Caco-2 (cell line): ENCODE measurements at regions not wholly inside any gene's neighbourhood (a gene's known extent, or its start where the extent isn't known, plus 50 kb on each side); places are given as distances from the start of the nearest gene placed in this dataset.

ENCODE experiments used
- BruUV-seq: library from RNA; stranded (reverse); fragments of 400-500 nt; replicated peaks from 2 replicates; lab custom pipeline; 2021; lab: Mats Ljungman, UMichigan
- CTCF ChIA-PET: fragments of 300-600 bp; sonication (Branson Sonifier 250); formaldehyde crosslinking; loops from one replicate; lab custom pipeline; 2022; ENCODE audit warnings: antibody characterized with exemption; lab: Charles Lee
- POLR2A ChIA-PET: fragments of 300-600 bp; sonication (Branson Sonifier 250); formaldehyde crosslinking; loops from one replicate; lab custom pipeline; 2022; ENCODE audit warnings: antibody characterized with exemption; lab: Charles Lee
- DNase-seq, 2 experiments: peaks; one replicate each; pipeline versions ENCODE4 v3.0.0 to v3.0.0-alpha.2; 2020 to 2022
- H3K27me3 ChIP-seq: replicated peaks from 2 replicates; pipeline ENCODE4 v1.6.0; 2011; ENCODE audit warnings: low read length; ENCODE audit not compliant: control insufficient read depth, insufficient read depth
- H3K36me3 ChIP-seq: 2 replicates; pipeline ENCODE4 v1.5.1; 2011; ENCODE audit warnings: low read length; ENCODE audit not compliant: control insufficient read depth, insufficient read depth
- H3K4me1 ChIP-seq: fragments of 250-450 bp; sonication (Bioruptor Pico); 2 replicates; pipeline ENCODE4 v1.5.1; 2020; ENCODE audit warnings: mild to moderate bottlenecking
- H3K4me3 ChIP-seq: 2 replicates; pipeline ENCODE4 v1.5.1; 2011; ENCODE audit warnings: low read depth, mild to moderate bottlenecking, control low read depth, low read length
- H3K9me3 ChIP-seq: fragments of 250-450 bp; sonication (Bioruptor Pico); 2 replicates; pipeline ENCODE4 v1.5.1; 2020; ENCODE audit warnings: mild to moderate bottlenecking, moderate library complexity
- H3K27ac Mint-ChIP-seq: one replicate; pipeline ENCODE4 v1.8.0; 2022; ENCODE audit warnings: mixed read lengths; ENCODE audit not compliant: unreplicated experiment
- H3K27me3 Mint-ChIP-seq: one replicate; pipeline ENCODE4 v1.8.0; 2022; ENCODE audit warnings: mixed read lengths; ENCODE audit not compliant: insufficient read depth, unreplicated experiment
- H3K36me3 Mint-ChIP-seq: one replicate; pipeline ENCODE4 v1.8.0; 2022; ENCODE audit warnings: mild to moderate bottlenecking, mixed read lengths; ENCODE audit not compliant: insufficient read depth, unreplicated experiment
- H3K4me1 Mint-ChIP-seq: one replicate; pipeline ENCODE4 v1.8.0; 2022; ENCODE audit warnings: low read depth, mixed read lengths; ENCODE audit not compliant: unreplicated experiment
- H3K4me3 Mint-ChIP-seq: one replicate; pipeline ENCODE4 v1.8.0; 2022; ENCODE audit warnings: mild to moderate bottlenecking, moderate library complexity, mixed read lengths; ENCODE audit not compliant: unreplicated experiment
- H3K9me3 Mint-ChIP-seq: one replicate; pipeline ENCODE4 v1.8.0; 2022; ENCODE audit warnings: mixed read lengths; ENCODE audit not compliant: unreplicated experiment
- intact Hi-C: fragments of 100-400 bp; cut with micrococcal nuclease; formaldehyde crosslinking; loops from one replicate; pipeline ENCODE4 v1.10.0; 2022; ENCODE audit not compliant: unreplicated experiment
- TF ChIP-seq, protein P1 (sequence below), 2 experiments: fragments of 200-600 bp in 1 of 2; IDR thresholded peaks; 1 replicate in 1 of 2; 2 replicates in 1 of 2; pipeline versions ENCODE4 v1.5.1 to v1.8.0; 2011 to 2022; ENCODE audit warnings: antibody characterized with exemption in 1 of 2, control low read depth in 1 of 2, inconsistent platforms in 1 of 2, low read depth in 1 of 2, low read length in 1 of 2, mild to moderate bottlenecking in 1 of 2, moderate library complexity in 1 of 2; ENCODE audit not compliant: insufficient read depth in 1 of 2, severe bottlenecking in 1 of 2, unreplicated experiment in 1 of 2

DNA sequence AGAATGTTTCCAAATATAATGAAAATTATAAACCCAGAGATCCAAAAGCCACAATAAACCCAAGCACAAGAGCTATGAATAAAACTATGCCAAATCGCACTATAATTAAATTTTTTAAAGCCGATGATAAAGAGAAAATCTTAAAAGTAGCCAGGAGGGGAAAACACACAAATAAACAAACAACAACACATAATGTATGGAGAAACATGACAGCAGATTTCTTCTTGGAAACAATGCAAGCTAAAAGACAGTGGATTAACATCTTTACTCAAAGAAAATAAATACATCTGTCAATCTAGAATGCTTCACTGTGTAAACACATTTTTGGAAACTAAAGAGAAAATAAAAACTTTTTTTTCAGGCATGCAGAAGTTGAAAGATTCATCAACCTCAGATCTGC, 53.0 kb upstream of the SMOX start:
- peaks cover 13% of the 10 kb centered on the region for H3K4me1 ChIP-seq
- DNase-seq = no peak
- no peak overlapping the region for H3K4me3 ChIP-seq
- Mint-ChIP-seq H3K36me3 (no peaks in the 10 kb centered on the region), H3K27ac (no peak overlapping the region), H3K4me1 (peaks cover 7% of the 10 kb centered on the region), H3K4me3 (no peak overlapping the region), H3K27me3 (no peaks in the 10 kb centered on the region), H3K9me3 (peaks cover 17% of the 10 kb centered on the region)
- no TSS peak for BruUV-seq
- ChIA-PET POLR2A (no interaction called here), CTCF (no interaction called here)
- intact Hi-C loops = no loop called here
- peaks cover 5% of the 10 kb centered on the region; the same call in 1 of the 2 replicates for H3K9me3 ChIP-seq
- H3K36me3 ChIP-seq = no peaks in the 10 kb centered on the region
- H3K27me3 ChIP-seq = no peaks in the 10 kb centered on the region
- TF ChIP-seq, protein P1, sequence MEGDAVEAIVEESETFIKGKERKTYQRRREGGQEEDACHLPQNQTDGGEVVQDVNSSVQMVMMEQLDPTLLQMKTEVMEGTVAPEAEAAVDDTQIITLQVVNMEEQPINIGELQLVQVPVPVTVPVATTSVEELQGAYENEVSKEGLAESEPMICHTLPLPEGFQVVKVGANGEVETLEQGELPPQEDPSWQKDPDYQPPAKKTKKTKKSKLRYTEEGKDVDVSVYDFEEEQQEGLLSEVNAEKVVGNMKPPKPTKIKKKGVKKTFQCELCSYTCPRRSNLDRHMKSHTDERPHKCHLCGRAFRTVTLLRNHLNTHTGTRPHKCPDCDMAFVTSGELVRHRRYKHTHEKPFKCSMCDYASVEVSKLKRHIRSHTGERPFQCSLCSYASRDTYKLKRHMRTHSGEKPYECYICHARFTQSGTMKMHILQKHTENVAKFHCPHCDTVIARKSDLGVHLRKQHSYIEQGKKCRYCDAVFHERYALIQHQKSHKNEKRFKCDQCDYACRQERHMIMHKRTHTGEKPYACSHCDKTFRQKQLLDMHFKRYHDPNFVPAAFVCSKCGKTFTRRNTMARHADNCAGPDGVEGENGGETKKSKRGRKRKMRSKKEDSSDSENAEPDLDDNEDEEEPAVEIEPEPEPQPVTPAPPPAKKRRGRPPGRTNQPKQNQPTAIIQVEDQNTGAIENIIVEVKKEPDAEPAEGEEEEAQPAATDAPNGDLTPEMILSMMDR (IDR thresholded peaks at IDR 0.05; ENCODE audit: insufficient read depth in 1 of 2, low read depth in 1 of 2, low read length in 1 of 2, severe bottlenecking in 1 of 2, unreplicated experiment in 1 of 2) = no peak

DNA sequence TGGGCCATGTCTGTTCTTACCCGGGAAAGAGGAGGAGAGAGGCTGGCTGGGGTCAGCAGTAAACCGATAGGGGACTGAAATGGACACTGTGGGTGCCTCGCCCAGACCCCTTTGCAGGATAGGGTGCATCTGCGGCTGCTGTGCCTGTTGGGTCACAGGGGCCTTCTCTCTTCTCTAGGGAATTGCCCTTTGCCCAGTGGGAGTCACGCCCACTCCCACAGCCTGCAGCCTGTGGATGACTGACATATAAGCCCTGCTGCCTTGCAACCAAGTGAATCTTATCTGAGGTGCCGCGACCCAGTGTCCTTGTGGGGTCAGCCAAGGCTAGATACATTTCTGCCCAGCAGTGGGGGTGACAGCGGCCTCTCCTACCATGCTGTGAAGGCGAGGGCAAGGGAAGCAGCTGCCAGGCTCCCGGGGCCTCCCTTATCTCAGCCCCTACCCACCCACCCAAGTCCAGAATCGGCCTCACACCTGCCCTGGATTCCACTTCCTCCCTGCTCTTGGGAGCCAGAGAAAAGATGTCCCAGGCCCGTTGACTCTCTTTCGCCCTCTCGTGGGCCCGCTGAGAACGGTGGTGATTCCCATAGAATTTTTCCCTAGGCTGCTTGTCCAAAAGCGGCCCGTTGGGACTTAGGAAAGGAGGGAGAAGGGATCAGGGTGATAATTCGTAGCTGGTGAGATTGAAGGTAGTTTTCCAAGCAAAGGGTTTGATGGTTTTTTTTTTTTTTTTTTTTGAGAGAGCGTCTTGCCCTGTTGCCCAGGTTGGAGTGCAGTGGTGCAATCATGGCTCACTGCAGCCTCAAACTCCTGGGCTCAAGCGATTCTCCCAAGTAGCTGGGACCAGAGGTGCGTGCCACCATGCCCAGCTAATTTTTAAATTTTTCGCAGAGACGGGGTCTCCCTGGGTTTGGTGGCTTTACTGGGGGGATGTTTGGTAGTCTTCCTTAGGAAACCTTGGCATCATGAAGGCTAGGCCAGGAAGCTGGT, 56.8 kb upstream of the SMOX start:
- Histone ChIP-seq H3K27me3 (no peaks in the 10 kb centered on the region), H3K4me1 (peaks cover 13% of the 10 kb centered on the region), H3K9me3 (peaks cover 5% of the 10 kb centered on the region; the same call in 1 of the 2 replicates), H3K36me3 (no peaks in the 10 kb centered on the region), H3K4me3 (no peak overlapping the region)
- POLR2A ChIA-PET = no interaction called here
- BruUV-seq = no TSS peak
- peaks cover 7% of the 10 kb centered on the region for H3K4me1 Mint-ChIP-seq
- H3K36me3 Mint-ChIP-seq = peaks cover 4% of the 10 kb centered on the region
- intact Hi-C loops = no loop called here
- TF ChIP-seq, protein P1 (IDR thresholded peaks at IDR 0.05; ENCODE audit: insufficient read depth in 1 of 2, low read depth in 1 of 2, low read length in 1 of 2, severe bottlenecking in 1 of 2, unreplicated experiment in 1 of 2) = peak; percentile 35 to 84
- H3K9me3 Mint-ChIP-seq = peaks cover 17% of the 10 kb centered on the region
- DNase-seq = peak; percentile 71 to 79
- H3K27me3 Mint-ChIP-seq = no peaks in the 10 kb centered on the region
- no peak overlapping the region for H3K4me3 Mint-ChIP-seq
- CTCF ChIA-PET = interaction anchor here (0.6 to 0.8 kb wide), 6 partner anchors 66 to 310 kb away, joined by 3 to 6 read pairs (median 4); no protein-coding TSS in a partner anchor
- peak overlapping the region; percentile 73 for H3K27ac Mint-ChIP-seq

DNA sequence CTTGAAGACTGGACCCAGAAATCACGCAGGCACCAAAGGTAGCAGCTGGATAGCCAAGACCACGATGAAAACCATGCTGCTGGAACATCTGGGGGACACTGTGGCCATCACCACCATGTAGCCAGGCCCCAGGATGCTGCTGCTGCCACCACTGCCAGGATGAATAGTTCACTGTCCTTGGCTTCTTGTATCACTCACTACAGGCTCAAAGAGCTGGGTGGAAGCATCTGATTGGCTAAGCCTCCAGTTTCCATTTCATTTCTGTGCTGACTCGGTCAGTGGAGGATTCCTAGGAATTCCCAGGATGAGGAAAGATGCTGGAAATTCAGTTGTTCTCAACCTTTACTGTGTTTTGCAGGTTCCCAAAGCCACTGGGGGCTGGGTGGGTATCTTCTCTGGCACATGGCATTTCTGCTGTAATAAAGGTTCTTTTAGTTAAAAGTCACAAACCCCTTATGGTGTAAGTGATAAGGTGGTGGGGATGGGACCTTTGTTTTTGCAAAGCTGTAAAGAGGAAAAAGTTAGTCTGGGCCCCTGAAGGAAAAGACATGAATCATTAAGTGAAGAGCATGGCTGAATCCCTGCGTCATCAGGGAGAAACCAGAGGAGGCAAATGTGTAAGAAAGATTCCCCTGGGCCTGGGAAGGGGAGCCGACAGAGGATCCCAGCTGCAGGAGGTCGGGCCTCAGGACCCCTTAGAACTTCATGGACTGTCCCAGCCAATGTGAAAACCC, 57.7 kb upstream of the SMOX start:
- intact Hi-C loops = no loop called here
- H3K4me1 ChIP-seq = peaks cover 13% of the 10 kb centered on the region
- peaks cover 4% of the 10 kb centered on the region for H3K36me3 Mint-ChIP-seq
- peaks cover 7% of the 10 kb centered on the region for H3K4me1 Mint-ChIP-seq
- H3K36me3 ChIP-seq = no peaks in the 10 kb centered on the region
- H3K9me3 ChIP-seq = peaks cover 5% of the 10 kb centered on the region; the same call in 1 of the 2 replicates
- POLR2A ChIA-PET = no interaction called here
- H3K9me3 Mint-ChIP-seq = peaks cover 17% of the 10 kb centered on the region
- H3K27me3 Mint-ChIP-seq = no peaks in the 10 kb centered on the region
- peak overlapping the region; percentile 73 for H3K27ac Mint-ChIP-seq
- no TSS peak for BruUV-seq
- TF ChIP-seq, protein P1 (IDR thresholded peaks at IDR 0.05; ENCODE audit: insufficient read depth in 1 of 2, low read depth in 1 of 2, low read length in 1 of 2, severe bottlenecking in 1 of 2, unreplicated experiment in 1 of 2) = no peak
- DNase-seq = no peak
- no peaks in the 10 kb centered on the region for H3K27me3 ChIP-seq
- H3K4me3 Mint-ChIP-seq = no peak overlapping the region
- CTCF ChIA-PET = no interaction called here
- no peak overlapping the region for H3K4me3 ChIP-seq
